ENCODE measurements at regions not wholly inside any gene's neighbourhood (a gene's known extent, or its start where the extent isn't known, plus 50 kb on each side); places are given as distances from the start of the nearest gene placed in this dataset.
"Not testable (repeated sequence)": the region's sequence is repeated elsewhere in the genome, so short reads cannot be mapped to it uniquely, and the experiment has no call there.

- in situ Hi-C loops (cut with HindIII; ENCODE audit: low sequenced_read_pairs): no loop called here
These were observed 61.0 kb downstream of the POLR2M start for GRCh38 chr15:57767481-57767880.

- in situ Hi-C loops (cut with HindIII; ENCODE audit: low sequenced_read_pairs): no loop called here
These were observed 62.8 kb downstream of the POLR2M start for GRCh38 chr15:57769266-57769665.

GRCh38 chr15:57770495-57770894 is 64.0 kb downstream of the POLR2M start:
- in situ Hi-C loops (cut with HindIII; ENCODE audit: low sequenced_read_pairs): no loop called here

GRCh38 chr15:57772223-57772957 is 65.9 kb downstream of the POLR2M start:
- in situ Hi-C loops (cut with HindIII; ENCODE audit: low sequenced_read_pairs): no loop called here

GRCh38 chr15:57773051-57773450 is 66.5 kb downstream of the POLR2M start:
- in situ Hi-C loops (cut with HindIII; ENCODE audit: low sequenced_read_pairs): no loop called here

- in situ Hi-C loops (cut with HindIII; ENCODE audit: low sequenced_read_pairs): no loop called here
These were observed 70.5 kb downstream of the POLR2M start for GRCh38 chr15:57777003-57777402.

GRCh38 chr15:57780471-57780870 is 74.0 kb downstream of the POLR2M start:
- in situ Hi-C loops (cut with HindIII; ENCODE audit: low sequenced_read_pairs): no loop called here

- in situ Hi-C loops (cut with HindIII; ENCODE audit: low sequenced_read_pairs): no loop called here
These were observed 76.2 kb downstream of the POLR2M start for GRCh38 chr15:57782731-57783130.

- in situ Hi-C loops (cut with HindIII; ENCODE audit: low sequenced_read_pairs): no loop called here
These were observed 77.6 kb downstream of the POLR2M start for GRCh38 chr15:57784081-57784511.

- in situ Hi-C loops (cut with HindIII; ENCODE audit: low sequenced_read_pairs): no loop called here
These were observed 78.5 kb downstream of the POLR2M start for GRCh38 chr15:57785039-57785438.

GRCh38 chr15:57785959-57786358 is 79.4 kb downstream of the POLR2M start:
- in situ Hi-C loops (cut with HindIII; ENCODE audit: low sequenced_read_pairs): no loop called here

- in situ Hi-C loops (cut with HindIII; ENCODE audit: low sequenced_read_pairs): no loop called here
These were observed 82.7 kb downstream of the POLR2M start for GRCh38 chr15:57789225-57789624.

- in situ Hi-C loops (cut with HindIII; ENCODE audit: low sequenced_read_pairs): loop anchor here (5.0 kb wide), 1 partner anchor 74 kb away; no protein-coding TSS in a partner anchor
These were observed 86.4 kb downstream of the POLR2M start for GRCh38 chr15:57792724-57793449.

- in situ Hi-C loops (cut with HindIII; ENCODE audit: low sequenced_read_pairs): no loop called here
These were observed 88.7 kb downstream of the POLR2M start for GRCh38 chr15:57795261-57795660.

- in situ Hi-C loops (cut with HindIII; ENCODE audit: low sequenced_read_pairs): no loop called here
These were observed 89.6 kb downstream of the POLR2M start for GRCh38 chr15:57796146-57796545.

GRCh38 chr15:57797110-57797509 is 90.6 kb downstream of the POLR2M start:
- in situ Hi-C loops (cut with HindIII; ENCODE audit: low sequenced_read_pairs): no loop called here

- in situ Hi-C loops (cut with HindIII; ENCODE audit: low sequenced_read_pairs): no loop called here
These were observed 91.2 kb downstream of the POLR2M start for GRCh38 chr15:57797568-57798267.

GRCh38 chr15:57806003-57806402 is 99.5 kb downstream of the POLR2M start:
- in situ Hi-C loops (cut with HindIII; ENCODE audit: low sequenced_read_pairs): no loop called here

- in situ Hi-C loops (cut with HindIII; ENCODE audit: low sequenced_read_pairs): not testable (repeated sequence)
These were observed 102.8 kb downstream of the POLR2M start for GRCh38 chr15:57809285-57809684.

GRCh38 chr15:57816599-57816998 is 110.1 kb downstream of the POLR2M start:
- in situ Hi-C loops (cut with HindIII; ENCODE audit: low sequenced_read_pairs): no loop called here

- in situ Hi-C loops (cut with HindIII; ENCODE audit: low sequenced_read_pairs): no loop called here
These were observed 113.1 kb downstream of the POLR2M start for GRCh38 chr15:57819646-57820045.

- in situ Hi-C loops (cut with HindIII; ENCODE audit: low sequenced_read_pairs): no loop called here
These were observed 113.6 kb downstream of the POLR2M start for GRCh38 chr15:57820119-57820518.
